Thymus (tissue), 11 donors: ENCODE measurements at regions not wholly inside any gene's neighbourhood (a gene's known extent, or its start where the extent isn't known, plus 50 kb on each side); places are given as distances from the start of the nearest gene placed in this dataset.
A peak's percentile ranks its signal among the peaks of the same experiment; 100 is the strongest.
"Not testable (repeated sequence)": the region's sequence is repeated elsewhere in the genome, so short reads cannot be mapped to it uniquely, and the experiment has no call there.

Experiments
- DNase-seq, 9 donors: peaks; one replicate each; pipeline ENCODE4 v3.0.0-alpha.2; 2013; ENCODE audit warnings: low spot score in 9 of 9, low read depth in 6 of 9, missing footprints in 1 of 9
- H3K27ac ChIP-seq, 2 donors: one replicate each; pipeline ENCODE4 v1.5.1; 2013; ENCODE audit warnings: control low read depth in 1 of 2, low read depth in 1 of 2, low read length in 1 of 2, mild to moderate bottlenecking in 1 of 2, moderate library complexity in 1 of 2
- H3K27me3 ChIP-seq, 2 donors: one replicate each; pipeline ENCODE4 v1.5.1; 2013; ENCODE audit warnings: low read length in 1 of 2; ENCODE audit not compliant: control insufficient read depth in 2 of 2, insufficient read depth in 1 of 2
- H3K36me3 ChIP-seq, 2 donors: one replicate each; pipeline ENCODE4 v1.5.1; 2013; ENCODE audit warnings: low read length in 1 of 2, mild to moderate bottlenecking in 1 of 2, moderate library complexity in 1 of 2; ENCODE audit not compliant: control insufficient read depth in 2 of 2, insufficient read depth in 2 of 2
- H3K4me1 ChIP-seq, 2 donors: one replicate each; pipeline ENCODE4 v1.5.1; 2013; ENCODE audit warnings: low read length in 2 of 2; ENCODE audit not compliant: control insufficient read depth in 2 of 2, insufficient read depth in 2 of 2
- H3K4me3 ChIP-seq, 2 donors: one replicate each; pipeline ENCODE4 v1.5.1; 2013; ENCODE audit warnings: low read length in 2 of 2, control low read depth in 1 of 2, mild to moderate bottlenecking in 1 of 2
- H3K9me3 ChIP-seq, 2 donors: one replicate each; pipeline ENCODE4 v1.5.1; 2013; ENCODE audit warnings: low read length in 1 of 2, mild to moderate bottlenecking in 1 of 2; ENCODE audit not compliant: control insufficient read depth in 2 of 2, insufficient read depth in 1 of 2
- WGBS: extraction: QIAGEN DNeasy Blood & Tissue Kit; methylation state at CpG from one replicate; pipeline ENCODE4 v1.1.7; 2013; 5-methylcytosine and 5-hydroxymethylcytosine counted together
- donor health status: healthy.

DNA sequence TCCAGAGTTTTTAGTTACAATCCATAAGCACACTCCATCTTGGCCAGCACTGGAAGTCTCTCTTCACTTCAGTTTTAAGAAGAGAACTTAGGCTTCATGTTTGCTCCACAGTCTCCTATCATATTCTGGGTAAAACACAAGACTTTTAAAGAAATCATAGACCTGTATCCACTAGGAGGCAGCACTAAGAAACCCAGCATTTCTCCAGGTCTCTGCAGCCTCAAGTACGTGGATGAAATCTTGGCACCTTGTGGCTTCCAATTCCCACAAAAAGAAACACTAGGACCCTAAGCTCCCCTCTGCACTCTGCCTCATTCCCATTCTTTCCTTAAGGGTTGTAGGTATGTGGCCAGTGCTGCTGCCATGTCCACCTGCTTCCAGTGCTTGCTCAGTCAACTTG is 367.3 kb upstream of the CASK start:
- 70% methylated on average over 1 of the region's 1 CpG for WGBS

DNA sequence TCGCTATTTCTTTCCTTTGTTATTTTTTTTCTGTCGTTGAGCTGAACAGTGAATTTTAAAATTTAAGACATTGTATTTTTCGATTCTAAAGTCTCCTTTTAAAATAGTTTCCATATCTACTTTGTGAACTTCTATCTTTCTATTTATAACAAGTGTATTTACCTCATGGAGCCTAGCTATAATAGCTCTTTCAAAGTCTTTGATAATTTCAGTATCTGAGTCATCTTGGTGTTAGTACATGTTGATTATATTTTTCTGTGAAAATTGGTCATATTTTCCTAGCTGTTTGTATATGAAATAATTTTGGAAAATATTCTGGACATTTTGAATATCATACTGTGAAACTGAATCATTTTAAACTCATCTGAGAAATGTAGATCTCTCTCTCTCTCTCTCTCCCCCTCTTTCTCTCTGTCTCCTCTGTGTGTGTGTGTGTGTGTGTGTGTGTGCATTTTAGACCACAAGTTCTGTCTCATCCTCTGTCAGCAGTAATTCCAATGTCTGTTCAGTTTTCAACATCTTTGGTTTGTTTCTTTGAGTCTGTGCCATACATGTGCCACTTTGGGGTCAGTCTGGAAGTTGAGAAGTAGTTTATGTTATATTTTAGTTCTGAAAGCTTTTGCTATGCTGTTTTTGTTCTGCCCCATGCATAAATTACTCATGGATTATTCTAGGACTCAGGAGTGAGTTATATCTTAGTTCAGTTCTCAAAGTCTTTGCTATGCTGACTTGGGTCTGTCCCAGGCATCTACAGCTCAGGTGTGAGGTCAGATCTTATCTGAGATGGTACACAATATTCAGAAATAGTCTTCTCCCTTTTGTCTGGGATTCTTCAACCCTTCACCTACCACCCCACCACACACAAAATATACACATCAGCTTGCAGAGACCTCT is 366.4 kb upstream of the CASK start:
- WGBS, result 97% methylated on average over 3 of the region's 3 CpGs
- no peak overlapping the region for H3K27ac ChIP-seq
- DNase-seq, result peak in 1 of 9 donors; percentile 18
- H3K9me3 ChIP-seq, result no peaks in the 10 kb centered on the region
- H3K27me3 ChIP-seq, result no peaks in the 10 kb centered on the region
- H3K36me3 ChIP-seq, result no peaks in the 10 kb centered on the region
- H3K4me3 ChIP-seq, result no peak overlapping the region
- no peaks in the 10 kb centered on the region for H3K4me1 ChIP-seq

More for the DNA sequence above, 367.3 kb upstream of the CASK start:
- H3K36me3 ChIP-seq, result no peaks in the 10 kb centered on the region
- no peak overlapping the region for H3K4me3 ChIP-seq
- H3K4me1 ChIP-seq, result no peaks in the 10 kb centered on the region
- DNase-seq, result peak in 1 of 9 donors; percentile 21
- H3K27me3 ChIP-seq, result no peaks in the 10 kb centered on the region
- no peaks in the 10 kb centered on the region for H3K9me3 ChIP-seq
- no peak overlapping the region for H3K27ac ChIP-seq

DNA sequence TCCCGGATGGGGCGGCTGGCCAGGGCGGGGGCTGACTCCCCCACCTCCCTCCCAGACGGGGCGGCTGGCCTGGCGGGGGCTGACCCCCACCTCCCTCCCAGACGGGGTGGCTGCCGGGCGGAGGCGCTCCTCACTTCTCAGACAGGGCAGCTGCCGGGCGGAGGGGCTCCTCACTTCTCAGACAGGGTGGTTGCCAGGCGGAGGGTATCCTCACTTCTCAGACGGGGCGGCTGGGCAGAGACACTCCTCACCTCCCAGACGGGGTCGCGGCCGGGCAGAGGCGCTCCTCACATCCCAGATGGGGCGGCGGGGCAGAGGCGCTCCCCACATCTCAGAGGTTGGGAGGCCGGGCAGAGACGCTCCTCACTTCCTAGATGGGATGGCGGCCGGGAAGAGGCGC is 362.3 kb upstream of the CASK start:
- WGBS, result 98% methylated on average over 22 of the region's 28 CpGs
- not testable (repeated sequence) for H3K27ac ChIP-seq, DNase-seq, H3K4me3 ChIP-seq, H3K27me3 ChIP-seq, H3K36me3 ChIP-seq, H3K9me3 ChIP-seq, H3K4me1 ChIP-seq

DNA sequence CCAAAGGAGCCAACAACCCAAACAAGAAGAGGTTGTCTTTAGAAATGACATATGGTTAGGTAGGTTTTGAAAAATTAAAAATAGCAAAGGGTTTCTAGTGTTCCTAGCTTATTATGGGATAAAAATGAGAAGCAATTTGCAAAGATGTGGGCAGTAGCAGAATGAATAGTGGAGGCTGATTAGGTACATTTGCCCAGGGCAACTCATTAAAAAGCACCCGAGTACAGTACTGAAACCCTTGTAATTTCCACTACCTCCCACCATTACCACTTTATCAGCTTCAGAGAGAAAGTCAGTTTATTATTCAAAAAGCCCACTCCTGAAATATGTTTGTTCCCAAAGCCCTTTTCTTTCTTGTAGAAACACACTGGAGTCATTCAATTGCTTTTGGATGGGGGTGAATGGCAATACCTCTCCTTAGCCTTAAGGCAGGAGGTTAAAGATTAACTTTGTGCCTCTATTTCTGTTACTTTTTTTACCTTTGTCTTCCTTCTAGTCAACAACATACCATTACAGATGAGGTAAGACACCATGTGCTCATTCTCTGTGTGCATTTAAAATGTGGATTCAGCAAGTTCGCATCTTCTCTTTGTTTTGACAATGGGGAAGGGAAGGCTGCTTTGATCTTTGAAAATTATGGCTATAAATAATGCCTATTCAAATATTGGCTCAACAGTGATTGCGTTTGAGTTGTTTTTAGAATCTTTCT is 353.8 kb upstream of the CASK start:
- Histone ChIP-seq H3K9me3 (no peaks in the 10 kb centered on the region), H3K4me1 (no peaks in the 10 kb centered on the region), H3K4me3 (no peak overlapping the region), H3K36me3 (no peaks in the 10 kb centered on the region), H3K27me3 (no peaks in the 10 kb centered on the region), H3K27ac (no peak overlapping the region)
- DNase-seq, result no peak
- WGBS, result 98% methylated on average over 3 of the region's 3 CpGs

DNA sequence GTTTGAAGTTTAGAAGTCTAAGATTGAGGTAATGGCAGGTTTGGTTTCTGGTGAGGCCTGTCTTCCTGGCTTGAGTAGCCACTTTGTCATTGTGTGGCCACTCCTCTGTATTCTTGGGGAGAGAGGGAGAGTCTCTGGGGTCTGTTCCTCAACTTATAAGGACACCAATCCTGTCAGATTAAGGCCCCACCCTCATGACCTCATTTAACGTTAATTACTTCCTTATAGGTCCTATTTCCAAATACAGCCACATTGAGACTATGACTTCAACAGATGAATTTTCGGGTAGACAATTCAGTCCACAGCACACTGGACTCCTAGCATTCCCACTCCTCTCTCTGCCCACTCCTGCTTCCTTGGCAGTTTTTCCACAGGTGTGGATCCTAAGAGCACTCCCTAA is 350.8 kb upstream of the CASK start:
- Histone ChIP-seq H3K27ac (no peak overlapping the region), H3K27me3 (no peaks in the 10 kb centered on the region), H3K9me3 (no peaks in the 10 kb centered on the region), H3K4me1 (no peaks in the 10 kb centered on the region), H3K4me3 (no peak overlapping the region), H3K36me3 (no peaks in the 10 kb centered on the region)
- WGBS, result 97% methylated on average over 2 of the region's 2 CpGs
- no peak for DNase-seq

DNA sequence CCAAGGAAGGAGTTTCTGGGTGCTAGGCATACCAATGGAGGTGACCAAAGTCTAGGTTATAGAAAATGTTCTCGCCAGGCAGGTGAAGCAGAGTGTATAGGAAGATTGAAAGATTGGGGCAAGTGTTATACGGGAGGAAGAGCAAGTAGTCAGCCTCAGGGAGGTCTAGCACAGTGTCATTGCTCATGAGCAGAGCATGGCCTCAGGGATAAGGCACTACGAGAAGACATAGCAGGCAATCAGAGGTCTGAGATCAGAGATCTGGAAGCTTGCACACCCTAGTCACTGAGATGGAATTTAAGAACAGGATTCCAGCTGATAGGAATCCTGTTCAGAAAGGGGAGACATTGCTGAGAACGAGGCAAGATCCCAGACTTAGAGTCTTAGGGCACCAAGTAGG is 350.0 kb upstream of the CASK start:
- Histone ChIP-seq H3K27ac (no peak overlapping the region), H3K36me3 (no peaks in the 10 kb centered on the region), H3K4me3 (no peak overlapping the region), H3K9me3 (no peaks in the 10 kb centered on the region), H3K4me1 (no peaks in the 10 kb centered on the region), H3K27me3 (no peaks in the 10 kb centered on the region)
- no peak for DNase-seq
- 96% methylated on average over 4 of the region's 4 CpGs for WGBS

DNA sequence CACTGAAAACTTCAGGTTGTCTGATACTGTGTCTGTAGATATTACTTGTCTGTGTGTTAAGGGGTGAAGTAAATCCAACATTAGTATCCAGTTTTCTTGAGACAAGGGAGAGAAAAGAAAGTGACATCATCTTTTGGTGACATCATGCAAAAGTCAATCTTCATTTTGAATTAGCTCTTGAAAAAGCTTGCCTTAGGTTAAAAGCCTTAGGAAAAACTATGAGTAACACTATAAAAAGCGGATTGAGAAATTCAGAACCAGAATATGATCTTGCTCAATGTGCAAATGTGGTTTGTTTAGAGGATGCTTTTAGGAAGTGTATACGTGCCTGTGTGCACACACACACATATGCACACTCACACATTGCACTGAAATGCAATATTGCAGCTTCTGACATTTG is 345.8 kb upstream of the CASK start:
- Histone ChIP-seq H3K4me1 (no peaks in the 10 kb centered on the region), H3K27me3 (no peaks in the 10 kb centered on the region), H3K9me3 (no peaks in the 10 kb centered on the region), H3K36me3 (no peaks in the 10 kb centered on the region), H3K27ac (no peak overlapping the region), H3K4me3 (no peak overlapping the region)
- 93% methylated on average over 2 of the region's 2 CpGs for WGBS
- DNase-seq, result no peak

DNA sequence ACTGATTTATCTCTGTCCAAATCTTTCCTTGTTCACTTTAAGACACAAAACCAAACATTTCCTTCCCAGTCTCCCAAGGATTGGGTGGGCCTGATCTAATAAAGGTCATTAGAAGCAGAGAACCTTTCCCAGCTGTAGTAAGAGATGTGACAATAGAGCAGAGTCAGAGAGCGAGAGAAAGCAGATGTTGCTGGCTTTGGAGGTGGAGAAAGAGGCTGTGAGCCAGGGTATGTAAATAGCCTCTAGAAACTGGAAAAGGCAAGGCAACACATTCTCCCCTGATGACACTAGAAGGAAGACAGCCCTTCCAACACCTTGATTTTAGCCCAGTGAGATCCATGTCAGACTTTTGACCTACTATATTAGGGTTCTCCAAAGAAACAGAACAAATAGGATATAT is 337.5 kb upstream of the CASK start:
- 94% methylated on average over 1 of the region's 1 CpG for WGBS
- H3K4me3 ChIP-seq, result no peak overlapping the region
- H3K4me1 ChIP-seq, result no peaks in the 10 kb centered on the region
- no peak for DNase-seq
- no peaks in the 10 kb centered on the region for H3K36me3 ChIP-seq
- H3K9me3 ChIP-seq, result no peaks in the 10 kb centered on the region
- no peaks in the 10 kb centered on the region for H3K27me3 ChIP-seq
- H3K27ac ChIP-seq, result no peak overlapping the region

DNA sequence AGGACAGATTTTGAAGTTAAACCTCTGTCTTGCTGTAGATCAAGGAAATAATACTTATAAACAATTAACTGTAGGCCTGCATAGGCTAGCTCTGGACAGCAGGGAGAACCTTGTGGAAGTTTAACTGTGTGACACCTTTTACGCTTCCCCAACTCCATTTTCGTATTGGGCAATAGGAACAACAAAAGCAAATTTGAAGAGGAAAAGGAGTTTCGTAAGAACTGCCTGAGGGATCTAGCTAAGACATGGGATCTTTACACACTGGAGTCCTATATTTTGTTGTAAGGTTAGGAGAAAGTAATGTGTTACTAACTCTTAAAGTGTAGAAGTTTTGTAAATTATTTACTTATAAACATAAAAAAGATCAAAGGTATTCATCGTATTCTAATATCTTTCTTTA is 324.9 kb upstream of the CASK start:
- H3K4me3 ChIP-seq, result no peak overlapping the region
- H3K9me3 ChIP-seq, result no peaks in the 10 kb centered on the region
- H3K27ac ChIP-seq, result no peak overlapping the region
- 91% methylated on average over 4 of the region's 4 CpGs for WGBS
- no peaks in the 10 kb centered on the region for H3K36me3 ChIP-seq
- H3K27me3 ChIP-seq, result no peaks in the 10 kb centered on the region
- H3K4me1 ChIP-seq, result no peaks in the 10 kb centered on the region
- DNase-seq, result no peak
